K562 (cell line): ENCODE measurements at regions not wholly inside any gene's neighbourhood (a gene's known extent, or its start where the extent isn't known, plus 50 kb on each side); places are given as distances from the start of the nearest gene placed in this dataset.
"Not testable (repeated sequence)": the region's sequence is repeated elsewhere in the genome, so short reads cannot be mapped to it uniquely, and the experiment has no call there.

Source experiments
- ATAC-seq: fragments of 200-7000 bp; cut with Tn5 transposase; 3 replicates; pipeline ENCODE4 v1.9.1; 2020; ENCODE audit warnings: moderate library complexity
- BruUV-seq: library from RNA; stranded (reverse); fragments of 400-500 nt; replicated peaks from 2 replicates; lab custom pipeline; 2021; lab: Mats Ljungman, UMichigan
- CTCF ChIA-PET: fragments of 300-600 bp; formaldehyde crosslinking; extraction: SDS; loops from one replicate; lab custom pipeline; 2021; ENCODE audit warnings: low intra/inter-chr PET ratio; lab: Yijun Ruan, JAX
- POLR2A ChIA-PET: fragments of 300-600, 350-650 bp; sonication (Branson Sonifier 250); formaldehyde crosslinking; extraction: SDS; loops from one replicate; lab custom pipeline; 2021; ENCODE audit warnings: antibody characterized with exemption, inconsistent platforms; lab: Yijun Ruan, JAX
- DNase-seq, 4 experiments: peaks; one replicate each; pipeline versions ENCODE4 v3.0.0 to v3.0.0-alpha.2; 2011 to 2018; ENCODE audit warnings: low spot score in 3 of 4, mixed read lengths in 3 of 4; ENCODE audit errors: extremely low read depth in 1 of 4
- FAIRE-seq: peaks from 2 replicates; lab custom pipeline; 2011; peaks lifted over from hg19 to GRCh38; lab: Jason Lieb, UNC
- H2AFZ ChIP-seq: 2 replicates; pipeline ENCODE4 v1.6.0; 2011; ENCODE audit warnings: low read depth, low read length, control low read depth, inconsistent platforms
- H3K27ac ChIP-seq: fragments of 200-600 bp; 3 replicates; pipeline ENCODE4 v1.8.0; 2011; ENCODE audit warnings: low read depth, mild to moderate bottlenecking, control low read depth, inconsistent platforms, low read length, moderate library complexity, mixed read lengths; ENCODE audit errors: extremely low read depth
- H3K27me3 ChIP-seq, 2 experiments: fragments of 300-600 bp in 1 of 2; 2 replicates in 1 of 2; 3 replicates in 1 of 2; pipeline versions ENCODE4 v1.6.0 to v1.8.0; 2011; ENCODE audit warnings: inconsistent platforms in 2 of 2, low read length in 2 of 2, mild to moderate bottlenecking in 1 of 2, mixed read lengths in 1 of 2, moderate library complexity in 1 of 2; ENCODE audit not compliant: control insufficient read depth in 2 of 2, insufficient read depth in 2 of 2
- H3K36me3 ChIP-seq: fragments of 300-600 bp; 3 replicates; pipeline ENCODE4 v1.8.0; 2011; ENCODE audit warnings: mild to moderate bottlenecking, low read length, inconsistent platforms; ENCODE audit not compliant: control insufficient read depth, insufficient read depth
- H3K4me1 ChIP-seq, 2 experiments: fragments of 200-600 bp in 1 of 2; replicated peaks in 1 of 2; 2 replicates in 1 of 2; 3 replicates in 1 of 2; pipeline versions ENCODE4 v1.5.1 to v1.8.0; 2011; ENCODE audit warnings: inconsistent platforms in 2 of 2, low read length in 2 of 2, mild to moderate bottlenecking in 1 of 2, mixed read lengths in 1 of 2, moderate library complexity in 1 of 2; ENCODE audit not compliant: control insufficient read depth in 2 of 2, insufficient read depth in 2 of 2
- H3K4me2 ChIP-seq: 2 replicates; pipeline ENCODE4 v1.6.1; 2011; ENCODE audit warnings: low read length, control low read depth, inconsistent platforms, mixed read lengths; ENCODE audit not compliant: insufficient read depth
- H3K4me3 ChIP-seq: fragments of 200-600 bp; sonication (generic), shearing (Covaris generic); 2 replicates; pipeline ENCODE4 v1.5.1; 2016; ENCODE audit warnings: control low read depth, inconsistent platforms
- H3K79me2 ChIP-seq: fragments of 200-600 bp; 3 replicates; pipeline ENCODE4 v1.8.0; 2011; ENCODE audit warnings: low read length, inconsistent platforms; ENCODE audit not compliant: control insufficient read depth, insufficient read depth
- H3K9ac ChIP-seq, 2 experiments: 2 replicates each; pipeline versions ENCODE4 v1.6.0 to v1.6.1; 2011; ENCODE audit warnings: low read depth in 2 of 2, low read length in 2 of 2, control low read depth in 1 of 2, inconsistent platforms in 1 of 2, mild to moderate bottlenecking in 1 of 2, mixed read lengths in 1 of 2; ENCODE audit not compliant: insufficient read depth in 1 of 2
- H3K9me1 ChIP-seq: one replicate; pipeline ENCODE4 v1.6.0; 2011; ENCODE audit warnings: inconsistent platforms, mild to moderate bottlenecking, low read length, moderate library complexity; ENCODE audit not compliant: control insufficient read depth, insufficient read depth
- H3K9me3 ChIP-seq: replicated peaks from 2 replicates; pipeline ENCODE4 v1.5.1; 2011; ENCODE audit warnings: low read depth, low read length, inconsistent platforms; ENCODE audit not compliant: control insufficient read depth, insufficient read depth
- H4K20me1 ChIP-seq: replicated peaks from 2 replicates; pipeline ENCODE4 v1.6.1; 2011; ENCODE audit warnings: low read length, inconsistent platforms, mixed read lengths; ENCODE audit not compliant: control insufficient read depth, insufficient read depth
- HEY1 ChIP-seq: fragments of 250-450 bp; sonication (Bioruptor Pico); IDR thresholded peaks from 2 replicates; pipeline ENCODE4 v1.5.0; 2020; ENCODE audit warnings: mild to moderate bottlenecking, moderate library complexity, borderline replicate concordance
- PHB ChIP-seq: fragments of 250-450 bp; sonication (Bioruptor Pico); IDR thresholded peaks from 2 replicates; pipeline ENCODE4 v1.5.0; 2021
- ZNF431 ChIP-seq: sonication (generic); formaldehyde crosslinking; IDR thresholded peaks from 2 replicates; pipeline ENCODE4 v1.8.0; 2022; ENCODE audit warnings: mild to moderate bottlenecking, missing genetic modification reagents
- ZNF695 ChIP-seq: fragments of 450-650 bp; formaldehyde crosslinking; IDR thresholded peaks from 2 replicates; pipeline ENCODE4 v1.4.0; 2020; ENCODE audit warnings: mild to moderate bottlenecking, moderate library complexity
- WGBS: fragments of 100-300 bp; shearing (Covaris generic); methylation state at CpG from one replicate; pipeline ENCODE4 v1.1.6; 2016; ENCODE audit warnings: low coverage, mixed read lengths; ENCODE audit not compliant: insufficient coverage; ENCODE audit errors: missing lambda C conversion rate; 5-methylcytosine and 5-hydroxymethylcytosine counted together
- in situ Hi-C: fragments of 300-500 bp; cut with MboI; formaldehyde crosslinking; loops from 4 replicates; pipeline ENCODE4 v1.15.0; 2018; ENCODE audit warnings: inconsistent platforms, mixed read lengths
- intact Hi-C: fragments of 100-400 bp; cut with micrococcal nuclease; formaldehyde crosslinking; loops from 2 replicates; pipeline ENCODE4 v1.14.2; 2022

- no peaks in the 10 kb centered on the region for H3K9me1 ChIP-seq
- FAIRE-seq, result no peak
- H3K27ac ChIP-seq, result no peak overlapping the region
- no peak overlapping the region for H3K4me2 ChIP-seq
- ChIA-PET POLR2A (interaction anchor here (0.6 to 1.0 kb wide), 3 partner anchors 10 to 911 kb away, joined by 3 to 4 read pairs (median 3); no protein-coding TSS in a partner anchor), CTCF (no interaction called here)
- no peaks in the 10 kb centered on the region for H3K27me3 ChIP-seq
- DNase-seq, result no peak
- WGBS, result 11% methylated on average over 6 of the region's 6 CpGs
- no peaks in the 10 kb centered on the region for H3K36me3 ChIP-seq
- TF ChIP-seq ZNF431 (no peak), PHB (no peak), ZNF695 (no peak), HEY1 (no peak)
- no peaks in the 10 kb centered on the region for H3K9me3 ChIP-seq
- H3K9ac ChIP-seq, result no peak overlapping the region
- intact Hi-C loops, result no loop called here
- H3K79me2 ChIP-seq, result no peaks in the 10 kb centered on the region
- ATAC-seq, result no peak
- in situ Hi-C loops, result no loop called here
- H3K4me1 ChIP-seq, result no peaks in the 10 kb centered on the region
- no peak overlapping the region for H2AFZ ChIP-seq
- no TSS peak for BruUV-seq
- H3K4me3 ChIP-seq, result no peak overlapping the region
- no peaks in the 10 kb centered on the region for H4K20me1 ChIP-seq
Observed at GRCh38 chr7:70894799-70895198, 237.1 kb upstream of the GALNT17 start.

- H3K79me2 ChIP-seq, H3K9ac ChIP-seq, H3K4me3 ChIP-seq, H3K4me2 ChIP-seq, H3K27me3 ChIP-seq, CTCF ChIA-PET, H4K20me1 ChIP-seq, H3K27ac ChIP-seq, H3K4me1 ChIP-seq, DNase-seq, FAIRE-seq, H3K9me3 ChIP-seq, ATAC-seq, in situ Hi-C loops, H3K36me3 ChIP-seq, H2AFZ ChIP-seq, intact Hi-C loops, BruUV-seq, H3K9me1 ChIP-seq: not testable (repeated sequence)
- POLR2A ChIA-PET, result interaction anchor here (0.6 to 0.7 kb wide), 2 partner anchors 14 to 911 kb away, joined by 3 read pairs; no protein-coding TSS in a partner anchor
- 2% methylated on average over 7 of the region's 7 CpGs for whole genome bisulfite sequencing
Observed at GRCh38 chr7:70895337-70896200, 236.4 kb upstream of the GALNT17 start.
